ENCODE measurements at regions not wholly inside any gene's neighbourhood (a gene's known extent, or its start where the extent isn't known, plus 50 kb on each side); places are given as distances from the start of the nearest gene placed in this dataset.

- DNase-seq (ENCODE audit: low read depth) = no peak
- TF ChIP-seq CTCF (conservative IDR thresholded peaks at IDR 0.05; ENCODE audit: low read depth, low read length) = no peak
- H3K4me3 ChIP-seq (ENCODE audit: low read depth, low read length) = no peak overlapping the region
These were observed 60.6 kb upstream of the ACTR3 start for GRCh38 chr2:113829270-113829669.

GRCh38 chr2:113828049-113828742, 61.7 kb upstream of the ACTR3 start:
- no peak overlapping the region for H3K4me3 ChIP-seq (ENCODE audit: low read depth, low read length)
- DNase-seq (ENCODE audit: low read depth) = no peak
- TF ChIP-seq CTCF (conservative IDR thresholded peaks at IDR 0.05; ENCODE audit: low read depth, low read length) = no peak

GRCh38 chr2:113827426-113827825, 62.5 kb upstream of the ACTR3 start:
- H3K4me3 ChIP-seq (ENCODE audit: low read depth, low read length) = no peak overlapping the region
- TF ChIP-seq CTCF (conservative IDR thresholded peaks at IDR 0.05; ENCODE audit: low read depth, low read length) = no peak
- no peak for DNase-seq (ENCODE audit: low read depth)

- no peak for TF ChIP-seq CTCF (conservative IDR thresholded peaks at IDR 0.05; ENCODE audit: low read depth, low read length)
- H3K4me3 ChIP-seq (ENCODE audit: low read depth, low read length) = no peak overlapping the region
- peak; percentile 27 for DNase-seq (ENCODE audit: low read depth)
These were observed 63.3 kb upstream of the ACTR3 start for GRCh38 chr2:113826346-113827285.

GRCh38 chr2:113823716-113824595, 65.9 kb upstream of the ACTR3 start:
- H3K4me3 ChIP-seq (ENCODE audit: low read depth, low read length) = no peak overlapping the region
- no peak for TF ChIP-seq CTCF (conservative IDR thresholded peaks at IDR 0.05; ENCODE audit: low read depth, low read length)
- DNase-seq (ENCODE audit: low read depth) = no peak

GRCh38 chr2:113822087-113822815, 65.8 kb upstream of the SLC35F5 start:
- DNase-seq (ENCODE audit: low read depth) = no peak
- H3K4me3 ChIP-seq (ENCODE audit: low read depth, low read length) = no peak overlapping the region
- no peak for TF ChIP-seq CTCF (conservative IDR thresholded peaks at IDR 0.05; ENCODE audit: low read depth, low read length)

Measured in choroid plexus epithelial cell (primary cell).